ENCODE measurements at regions not wholly inside any gene's neighbourhood (a gene's known extent, or its start where the extent isn't known, plus 50 kb on each side); places are given as distances from the start of the nearest gene placed in this dataset.

DNA sequence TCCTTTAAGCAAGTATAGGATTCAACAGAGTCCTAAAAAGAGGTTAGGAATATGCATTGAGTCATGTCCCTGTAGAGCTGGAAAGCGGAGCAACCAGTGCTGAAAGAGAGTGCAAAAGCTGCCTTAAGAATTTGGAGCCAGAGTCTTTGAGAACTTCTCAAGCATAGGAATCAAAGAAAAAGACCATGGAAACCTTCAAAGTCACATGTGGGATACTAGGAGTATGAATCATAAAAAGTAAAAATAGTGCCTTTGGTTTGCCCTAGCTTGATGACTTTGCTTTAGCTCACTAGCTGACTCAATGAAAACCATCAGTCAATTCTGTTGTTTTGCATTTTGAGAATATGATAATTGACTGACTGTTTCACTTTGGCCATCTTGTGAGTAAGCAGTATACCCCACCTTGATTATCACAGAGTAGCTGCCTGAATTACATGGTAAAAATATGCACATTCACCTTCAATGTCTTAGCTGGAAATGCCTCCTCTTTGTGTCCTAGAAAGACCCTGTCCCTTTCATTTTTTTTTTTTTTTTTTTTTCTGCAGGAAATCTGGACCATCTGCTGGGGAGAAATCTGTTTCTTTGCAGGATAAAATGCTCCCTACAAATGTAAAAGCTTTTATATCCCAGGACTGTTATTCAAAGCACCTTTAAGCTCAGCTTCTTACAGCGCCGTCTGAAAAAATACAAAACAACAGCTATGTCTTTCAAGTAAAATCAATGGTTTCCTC is 248.6 kb upstream of the KRR1 start:
- no peaks in the 10 kb centered on the region for H3K36me3 ChIP-seq (ENCODE audit: insufficient read depth)
- no peaks in the 10 kb centered on the region for H3K27me3 ChIP-seq (ENCODE audit: insufficient read depth)
- no peaks in the 10 kb centered on the region for H3K9me3 Mint-ChIP-seq
- no peak for DNase-seq (ENCODE audit: low spot score)
- H3K27ac ChIP-seq (ENCODE audit: low read depth), result no peak overlapping the region
- H3K36me3 Mint-ChIP-seq (ENCODE audit: low read depth), result no peaks in the 10 kb centered on the region
- H3K9me2 ChIP-seq (ENCODE audit: insufficient read depth), result no peaks in the 10 kb centered on the region
- no peaks in the 10 kb centered on the region for H3K79me2 ChIP-seq (replicated peaks; ENCODE audit: insufficient read depth)
- H3K27me3 Mint-ChIP-seq (ENCODE audit: insufficient read depth, low read depth, poor library complexity), result no peaks in the 10 kb centered on the region
- peaks cover 21% of the 10 kb centered on the region for H3K4me1 Mint-ChIP-seq
- no peak overlapping the region; the same call in 1 of the 2 replicates for H3K27ac Mint-ChIP-seq
- no peaks in the 10 kb centered on the region for H4K20me1 ChIP-seq (replicated peaks; ENCODE audit: insufficient read depth)
- no peak overlapping the region for H3K4me3 ChIP-seq
- no peak for ATAC-seq
- no peak for TF ChIP-seq JUNB (IDR thresholded peaks at IDR 0.05; ENCODE audit: unreplicated experiment)
- TF ChIP-seq, protein P1, sequence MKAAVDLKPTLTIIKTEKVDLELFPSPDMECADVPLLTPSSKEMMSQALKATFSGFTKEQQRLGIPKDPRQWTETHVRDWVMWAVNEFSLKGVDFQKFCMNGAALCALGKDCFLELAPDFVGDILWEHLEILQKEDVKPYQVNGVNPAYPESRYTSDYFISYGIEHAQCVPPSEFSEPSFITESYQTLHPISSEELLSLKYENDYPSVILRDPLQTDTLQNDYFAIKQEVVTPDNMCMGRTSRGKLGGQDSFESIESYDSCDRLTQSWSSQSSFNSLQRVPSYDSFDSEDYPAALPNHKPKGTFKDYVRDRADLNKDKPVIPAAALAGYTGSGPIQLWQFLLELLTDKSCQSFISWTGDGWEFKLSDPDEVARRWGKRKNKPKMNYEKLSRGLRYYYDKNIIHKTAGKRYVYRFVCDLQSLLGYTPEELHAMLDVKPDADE (IDR thresholded peaks at IDR 0.05), result no peak
- H3K4me2 ChIP-seq, result no peak overlapping the region
- peaks cover 24% of the 10 kb centered on the region for H3K4me1 ChIP-seq (ENCODE audit: insufficient read depth)
- H3F3A ChIP-seq (replicated peaks; ENCODE audit: low read depth), result no peaks in the 10 kb centered on the region
- no peak overlapping the region for H3K4me3 Mint-ChIP-seq
- no peak overlapping the region for H2AFZ ChIP-seq

DNA sequence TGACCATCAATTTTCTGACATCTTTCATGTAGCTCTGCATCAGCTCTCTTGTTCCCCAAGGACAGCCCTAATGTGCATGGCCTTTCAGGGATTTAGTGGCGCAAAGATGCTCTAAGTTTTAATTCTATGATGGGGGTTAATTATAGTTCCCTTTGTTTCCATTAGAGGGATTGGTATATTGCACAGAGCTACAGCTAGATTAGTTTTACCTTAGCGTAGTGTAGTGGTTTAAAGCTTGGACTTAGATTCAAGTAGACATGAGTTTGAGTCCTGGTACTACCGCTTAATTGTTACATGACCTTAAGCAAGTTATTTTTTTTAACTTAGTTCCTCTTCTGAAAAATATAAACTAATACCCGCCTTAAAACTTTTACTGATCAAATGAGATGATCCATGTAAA is 247.8 kb upstream of the KRR1 start:
- Mint-ChIP-seq H3K4me1 (peaks cover 16% of the 10 kb centered on the region), H3K36me3 (ENCODE audit: low read depth) (no peaks in the 10 kb centered on the region), H3K27ac (no peak overlapping the region), H3K4me3 (no peak overlapping the region), H3K9me3 (no peaks in the 10 kb centered on the region), H3K27me3 (ENCODE audit: insufficient read depth, low read depth, poor library complexity) (no peaks in the 10 kb centered on the region)
- H3K9me2 ChIP-seq (ENCODE audit: insufficient read depth), result no peaks in the 10 kb centered on the region
- no peaks in the 10 kb centered on the region for H4K20me1 ChIP-seq (replicated peaks; ENCODE audit: insufficient read depth)
- no peak overlapping the region for H3K4me2 ChIP-seq
- H3K79me2 ChIP-seq (replicated peaks; ENCODE audit: insufficient read depth), result no peaks in the 10 kb centered on the region
- ATAC-seq (no peak), DNase-seq (ENCODE audit: low spot score) (no peak)
- no peaks in the 10 kb centered on the region for H3K36me3 ChIP-seq (ENCODE audit: insufficient read depth)
- no peak overlapping the region for H3K4me3 ChIP-seq
- peaks cover 18% of the 10 kb centered on the region for H3K4me1 ChIP-seq (ENCODE audit: insufficient read depth)
- H2AFZ ChIP-seq, result no peak overlapping the region
- no peaks in the 10 kb centered on the region for H3F3A ChIP-seq (replicated peaks; ENCODE audit: low read depth)
- H3K27ac ChIP-seq (ENCODE audit: low read depth), result no peak overlapping the region
- no peaks in the 10 kb centered on the region for H3K27me3 ChIP-seq (ENCODE audit: insufficient read depth)
- TF ChIP-seq JUNB (IDR thresholded peaks at IDR 0.05; ENCODE audit: unreplicated experiment) (no peak), POLR2AphosphoS5 (IDR thresholded peaks at IDR 0.05; ENCODE audit: low read depth) (no peak), EZH2phosphoT487 (IDR thresholded peaks at IDR 0.05; ENCODE audit: unreplicated experiment) (no peak), NANOG (IDR thresholded peaks at IDR 0.05; ENCODE audit: borderline replicate concordance) (no peak), ZNF114 (CRISPR knock-in tag; IDR thresholded peaks at IDR 0.05) (no peak), ZNF331 (CRISPR knock-in tag; IDR thresholded peaks at IDR 0.05; ENCODE audit: low read depth) (no peak), CREB1 (CRISPR knock-in tag; IDR thresholded peaks at IDR 0.05; ENCODE audit: low read depth) (no peak), STAT1 (IDR thresholded peaks at IDR 0.05; ENCODE audit: unreplicated experiment) (no peak), EZH2 (IDR thresholded peaks at IDR 0.05; ENCODE audit: low read depth, unreplicated experiment) (no peak)
- TF ChIP-seq, protein P2, sequence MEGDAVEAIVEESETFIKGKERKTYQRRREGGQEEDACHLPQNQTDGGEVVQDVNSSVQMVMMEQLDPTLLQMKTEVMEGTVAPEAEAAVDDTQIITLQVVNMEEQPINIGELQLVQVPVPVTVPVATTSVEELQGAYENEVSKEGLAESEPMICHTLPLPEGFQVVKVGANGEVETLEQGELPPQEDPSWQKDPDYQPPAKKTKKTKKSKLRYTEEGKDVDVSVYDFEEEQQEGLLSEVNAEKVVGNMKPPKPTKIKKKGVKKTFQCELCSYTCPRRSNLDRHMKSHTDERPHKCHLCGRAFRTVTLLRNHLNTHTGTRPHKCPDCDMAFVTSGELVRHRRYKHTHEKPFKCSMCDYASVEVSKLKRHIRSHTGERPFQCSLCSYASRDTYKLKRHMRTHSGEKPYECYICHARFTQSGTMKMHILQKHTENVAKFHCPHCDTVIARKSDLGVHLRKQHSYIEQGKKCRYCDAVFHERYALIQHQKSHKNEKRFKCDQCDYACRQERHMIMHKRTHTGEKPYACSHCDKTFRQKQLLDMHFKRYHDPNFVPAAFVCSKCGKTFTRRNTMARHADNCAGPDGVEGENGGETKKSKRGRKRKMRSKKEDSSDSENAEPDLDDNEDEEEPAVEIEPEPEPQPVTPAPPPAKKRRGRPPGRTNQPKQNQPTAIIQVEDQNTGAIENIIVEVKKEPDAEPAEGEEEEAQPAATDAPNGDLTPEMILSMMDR (conservative IDR thresholded peaks at IDR 0.05; ENCODE audit: low read depth in 2 of 2), result no peak
- TF ChIP-seq, protein P3, sequence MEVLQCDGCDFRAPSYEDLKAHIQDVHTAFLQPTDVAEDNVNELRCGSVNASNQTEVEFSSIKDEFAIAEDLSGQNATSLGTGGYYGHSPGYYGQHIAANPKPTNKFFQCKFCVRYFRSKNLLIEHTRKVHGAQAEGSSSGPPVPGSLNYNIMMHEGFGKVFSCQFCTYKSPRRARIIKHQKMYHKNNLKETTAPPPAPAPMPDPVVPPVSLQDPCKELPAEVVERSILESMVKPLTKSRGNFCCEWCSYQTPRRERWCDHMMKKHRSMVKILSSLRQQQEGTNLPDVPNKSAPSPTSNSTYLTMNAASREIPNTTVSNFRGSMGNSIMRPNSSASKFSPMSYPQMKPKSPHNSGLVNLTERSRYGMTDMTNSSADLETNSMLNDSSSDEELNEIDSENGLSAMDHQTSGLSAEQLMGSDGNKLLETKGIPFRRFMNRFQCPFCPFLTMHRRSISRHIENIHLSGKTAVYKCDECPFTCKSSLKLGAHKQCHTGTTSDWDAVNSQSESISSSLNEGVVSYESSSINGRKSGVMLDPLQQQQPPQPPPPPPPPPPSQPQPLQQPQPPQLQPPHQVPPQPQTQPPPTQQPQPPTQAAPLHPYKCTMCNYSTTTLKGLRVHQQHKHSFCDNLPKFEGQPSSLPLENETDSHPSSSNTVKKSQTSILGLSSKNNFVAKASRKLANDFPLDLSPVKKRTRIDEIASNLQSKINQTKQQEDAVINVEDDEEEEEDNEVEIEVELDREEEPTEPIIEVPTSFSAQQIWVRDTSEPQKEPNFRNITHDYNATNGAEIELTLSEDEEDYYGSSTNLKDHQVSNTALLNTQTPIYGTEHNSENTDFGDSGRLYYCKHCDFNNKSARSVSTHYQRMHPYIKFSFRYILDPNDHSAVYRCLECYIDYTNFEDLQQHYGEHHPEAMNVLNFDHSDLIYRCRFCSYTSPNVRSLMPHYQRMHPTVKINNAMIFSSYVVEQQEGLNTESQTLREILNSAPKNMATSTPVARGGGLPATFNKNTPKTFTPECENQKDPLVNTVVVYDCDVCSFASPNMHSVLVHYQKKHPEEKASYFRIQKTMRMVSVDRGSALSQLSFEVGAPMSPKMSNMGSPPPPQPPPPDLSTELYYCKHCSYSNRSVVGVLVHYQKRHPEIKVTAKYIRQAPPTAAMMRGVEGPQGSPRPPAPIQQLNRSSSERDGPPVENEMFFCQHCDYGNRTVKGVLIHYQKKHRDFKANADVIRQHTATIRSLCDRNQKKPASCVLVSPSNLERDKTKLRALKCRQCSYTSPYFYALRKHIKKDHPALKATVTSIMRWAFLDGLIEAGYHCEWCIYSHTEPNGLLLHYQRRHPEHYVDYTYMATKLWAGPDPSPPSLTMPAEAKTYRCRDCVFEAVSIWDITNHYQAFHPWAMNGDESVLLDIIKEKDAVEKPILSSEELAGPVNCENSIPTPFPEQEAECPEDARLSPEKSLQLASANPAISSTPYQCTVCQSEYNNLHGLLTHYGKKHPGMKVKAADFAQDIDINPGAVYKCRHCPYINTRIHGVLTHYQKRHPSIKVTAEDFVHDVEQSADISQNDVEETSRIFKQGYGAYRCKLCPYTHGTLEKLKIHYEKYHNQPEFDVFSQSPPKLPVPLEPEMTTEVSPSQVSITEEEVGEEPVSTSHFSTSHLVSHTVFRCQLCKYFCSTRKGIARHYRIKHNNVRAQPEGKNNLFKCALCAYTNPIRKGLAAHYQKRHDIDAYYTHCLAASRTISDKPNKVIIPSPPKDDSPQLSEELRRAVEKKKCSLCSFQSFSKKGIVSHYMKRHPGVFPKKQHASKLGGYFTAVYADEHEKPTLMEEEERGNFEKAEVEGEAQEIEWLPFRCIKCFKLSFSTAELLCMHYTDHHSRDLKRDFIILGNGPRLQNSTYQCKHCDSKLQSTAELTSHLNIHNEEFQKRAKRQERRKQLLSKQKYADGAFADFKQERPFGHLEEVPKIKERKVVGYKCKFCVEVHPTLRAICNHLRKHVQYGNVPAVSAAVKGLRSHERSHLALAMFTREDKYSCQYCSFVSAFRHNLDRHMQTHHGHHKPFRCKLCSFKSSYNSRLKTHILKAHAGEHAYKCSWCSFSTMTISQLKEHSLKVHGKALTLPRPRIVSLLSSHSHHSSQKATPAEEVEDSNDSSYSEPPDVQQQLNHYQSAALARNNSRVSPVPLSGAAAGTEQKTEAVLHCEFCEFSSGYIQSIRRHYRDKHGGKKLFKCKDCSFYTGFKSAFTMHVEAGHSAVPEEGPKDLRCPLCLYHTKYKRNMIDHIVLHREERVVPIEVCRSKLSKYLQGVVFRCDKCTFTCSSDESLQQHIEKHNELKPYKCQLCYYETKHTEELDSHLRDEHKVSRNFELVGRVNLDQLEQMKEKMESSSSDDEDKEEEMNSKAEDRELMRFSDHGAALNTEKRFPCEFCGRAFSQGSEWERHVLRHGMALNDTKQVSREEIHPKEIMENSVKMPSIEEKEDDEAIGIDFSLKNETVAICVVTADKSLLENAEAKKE (CRISPR knock-in tag; IDR thresholded peaks at IDR 0.05), result no peak

Data from GM23338 (cell line).